ENCODE measurements at regions not wholly inside any gene's neighbourhood (a gene's known extent, or its start where the extent isn't known, plus 50 kb on each side); places are given as distances from the start of the nearest gene placed in this dataset.

DNA sequence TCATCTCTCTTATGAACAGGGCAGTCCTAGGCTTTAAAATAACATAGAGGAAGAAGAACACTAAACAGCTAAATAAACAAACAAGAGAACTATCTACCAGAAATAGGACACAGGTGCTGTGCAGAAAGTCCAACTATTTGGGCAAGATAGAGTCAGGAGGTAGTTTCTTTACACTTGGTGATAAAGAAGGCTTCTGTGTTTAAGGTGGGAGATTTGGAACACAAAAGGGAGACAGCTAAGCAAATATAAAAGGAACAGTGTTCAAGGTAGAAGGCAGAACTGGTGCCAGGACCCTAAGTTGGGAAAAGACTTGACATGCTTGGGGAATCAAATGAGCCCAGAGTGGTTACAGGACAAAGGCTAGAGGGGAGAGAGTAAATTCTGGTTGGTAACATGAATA lies 110.5 kb downstream of the MANEA start:
- Histone ChIP-seq H3K27me3 (ENCODE audit: control insufficient read depth in 2 of 2, insufficient read depth in 2 of 2, low read length in 2 of 2) (no peaks in the 10 kb centered on the region), H3K9me1 (ENCODE audit: control insufficient read depth, insufficient read depth, low read length) (no peaks in the 10 kb centered on the region), H4K20me1 (replicated peaks; ENCODE audit: control insufficient read depth, insufficient read depth, low read length) (no peaks in the 10 kb centered on the region), H3K9ac (ENCODE audit: insufficient read depth in 1 of 2, low read depth in 2 of 2, low read length in 2 of 2) (no peak overlapping the region), H3K4me2 (ENCODE audit: insufficient read depth, low read length) (no peak overlapping the region), H3K27ac (ENCODE audit: extremely low read depth, low read depth, low read length) (no peak overlapping the region), H3K4me3 (no peak overlapping the region), H3K36me3 (ENCODE audit: control insufficient read depth, insufficient read depth, low read length) (no peaks in the 10 kb centered on the region), H2AFZ (ENCODE audit: low read depth, low read length) (no peak overlapping the region), H3K79me2 (ENCODE audit: control insufficient read depth, insufficient read depth, low read length) (no peaks in the 10 kb centered on the region), H3K4me1 (replicated peaks in 1 of 2; ENCODE audit: control insufficient read depth in 2 of 2, insufficient read depth in 2 of 2, low read length in 2 of 2) (no peaks in the 10 kb centered on the region), H3K9me3 (replicated peaks; ENCODE audit: control insufficient read depth, insufficient read depth, low read depth, low read length) (no peaks in the 10 kb centered on the region; the same call in 1 of the 2 replicates)
- no peak for ATAC-seq
- DNase-seq (ENCODE audit: extremely low read depth in 1 of 4, low spot score in 3 of 4), result no peak
- in situ Hi-C loops (cut with MboI) (no loop called here), intact Hi-C loops (cut with micrococcal nuclease) (no loop called here)
- no TSS peak for BruUV-seq (replicated peaks)
- ChIA-PET CTCF (ENCODE audit: low intra/inter-chr PET ratio) (no interaction called here), POLR2A (no interaction called here)
- no peak for FAIRE-seq
- no peak for TF ChIP-seq RFX7 (CRISPR knock-in tag; IDR thresholded peaks at IDR 0.05)
- no peak for TF ChIP-seq SREBF1 (IDR thresholded peaks at IDR 0.05; ENCODE audit: borderline replicate concordance, low read depth, low read length)
- no peak for TF ChIP-seq ZNF184 (CRISPR knock-in tag; IDR thresholded peaks at IDR 0.05)
- TF ChIP-seq ZBED1 (IDR thresholded peaks at IDR 0.05), result no peak

DNA sequence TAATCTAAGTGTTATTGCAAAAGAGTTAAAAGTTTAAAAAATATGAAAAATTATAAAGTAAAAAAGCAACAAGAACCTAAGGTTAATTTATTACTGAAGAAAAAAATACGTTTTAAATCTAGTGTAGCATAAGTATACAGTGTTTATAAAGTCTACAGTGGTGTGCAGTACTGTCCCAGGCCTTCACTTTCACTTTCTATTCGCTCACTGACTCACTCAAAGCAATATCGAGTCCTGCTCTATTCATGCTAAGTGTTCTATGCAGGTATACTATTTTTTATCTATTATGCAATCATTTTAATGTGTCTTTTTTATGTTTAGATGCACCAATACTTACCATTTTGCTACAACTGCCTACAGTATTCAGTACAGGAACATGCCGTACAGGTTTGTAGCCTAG lies 113.0 kb downstream of the MANEA start:
- CTCF ChIA-PET (ENCODE audit: low intra/inter-chr PET ratio), result no interaction called here

More for the DNA sequence above, 113.0 kb downstream of the MANEA start:
- Histone ChIP-seq H3K9me3 (replicated peaks; ENCODE audit: control insufficient read depth, insufficient read depth, low read depth, low read length) (no peaks in the 10 kb centered on the region; the same call in 1 of the 2 replicates), H2AFZ (ENCODE audit: low read depth, low read length) (no peak overlapping the region), H3K36me3 (ENCODE audit: control insufficient read depth, insufficient read depth, low read length) (no peaks in the 10 kb centered on the region), H3K4me1 (replicated peaks in 1 of 2; ENCODE audit: control insufficient read depth in 2 of 2, insufficient read depth in 2 of 2, low read length in 2 of 2) (no peaks in the 10 kb centered on the region), H3K4me2 (ENCODE audit: insufficient read depth, low read length) (no peak overlapping the region), H3K79me2 (ENCODE audit: control insufficient read depth, insufficient read depth, low read length) (no peaks in the 10 kb centered on the region), H3K4me3 (no peak overlapping the region), H3K27me3 (ENCODE audit: control insufficient read depth in 2 of 2, insufficient read depth in 2 of 2, low read length in 2 of 2) (no peaks in the 10 kb centered on the region), H3K9me1 (ENCODE audit: control insufficient read depth, insufficient read depth, low read length) (no peaks in the 10 kb centered on the region), H4K20me1 (replicated peaks; ENCODE audit: control insufficient read depth, insufficient read depth, low read length) (no peaks in the 10 kb centered on the region), H3K9ac (ENCODE audit: insufficient read depth in 1 of 2, low read depth in 2 of 2, low read length in 2 of 2) (no peak overlapping the region), H3K27ac (ENCODE audit: extremely low read depth, low read depth, low read length) (no peak overlapping the region)
- TF ChIP-seq ZNF311 (CRISPR knock-in tag; IDR thresholded peaks at IDR 0.05) (no peak), CEBPG (CRISPR knock-in tag; IDR thresholded peaks at IDR 0.05) (no peak), CEBPG (tag; conservative IDR thresholded peaks at IDR 0.05 in 1 of 2, IDR thresholded peaks at IDR 0.05 in 1 of 2) (0 out of 4 replicates have a peak, but pooled peaks of 1 of the 2 experiments have one; percentile 8)
- FAIRE-seq (no peak), DNase-seq (ENCODE audit: extremely low read depth in 1 of 4, low spot score in 3 of 4) (no peak), ATAC-seq (no peak)
- intact Hi-C loops (cut with micrococcal nuclease), result no loop called here
- POLR2A ChIA-PET, result interaction anchor here (0.6 kb wide), 1 partner anchor 695 kb away, joined by 3 read pairs; no protein-coding TSS in a partner anchor
- in situ Hi-C loops (cut with MboI), result no loop called here
- WGBS (ENCODE audit: insufficient coverage, low coverage, missing lambda C conversion rate), result 2% methylated on average over 4 of the region's 4 CpGs
- BruUV-seq (replicated peaks), result no TSS peak
